Breast epithelium (tissue), 3 donors: ENCODE measurements at regions not wholly inside any gene's neighbourhood (a gene's known extent, or its start where the extent isn't known, plus 50 kb on each side); places are given as distances from the start of the nearest gene placed in this dataset.

Experiments
- CTCF ChIP-seq, 3 donors: fragments of 450-650 bp; IDR thresholded peaks; one replicate each; pipeline ENCODE4 v1.5.1; 2016 to 2017; ENCODE audit warnings: antibody characterized with exemption in 3 of 3, mild to moderate bottlenecking in 3 of 3, moderate library complexity in 3 of 3
- POLR2A ChIP-seq: fragments of 450-650 bp; IDR thresholded peaks from one replicate; pipeline ENCODE4 v1.6.1; 2016; ENCODE audit warnings: antibody characterized with exemption, mild to moderate bottlenecking, moderate library complexity

- TF ChIP-seq POLR2A: no peak
- no peak for TF ChIP-seq CTCF (IDR thresholded peaks at IDR 0.05)
Measured at GRCh38 chr20:55704458-55704857, 300.9 kb downstream of the CBLN4 start.
